NCI-H1417 (cell line): ENCODE measurements at regions not wholly inside any gene's neighbourhood (a gene's known extent, or its start where the extent isn't known, plus 50 kb on each side); places are given as distances from the start of the nearest gene placed in this dataset.

Experiments used
- DNase-seq, 3 experiments: peaks; one replicate each; lab custom pipeline; 2025; lab: John Stamatoyannopoulos, UW

DNA sequence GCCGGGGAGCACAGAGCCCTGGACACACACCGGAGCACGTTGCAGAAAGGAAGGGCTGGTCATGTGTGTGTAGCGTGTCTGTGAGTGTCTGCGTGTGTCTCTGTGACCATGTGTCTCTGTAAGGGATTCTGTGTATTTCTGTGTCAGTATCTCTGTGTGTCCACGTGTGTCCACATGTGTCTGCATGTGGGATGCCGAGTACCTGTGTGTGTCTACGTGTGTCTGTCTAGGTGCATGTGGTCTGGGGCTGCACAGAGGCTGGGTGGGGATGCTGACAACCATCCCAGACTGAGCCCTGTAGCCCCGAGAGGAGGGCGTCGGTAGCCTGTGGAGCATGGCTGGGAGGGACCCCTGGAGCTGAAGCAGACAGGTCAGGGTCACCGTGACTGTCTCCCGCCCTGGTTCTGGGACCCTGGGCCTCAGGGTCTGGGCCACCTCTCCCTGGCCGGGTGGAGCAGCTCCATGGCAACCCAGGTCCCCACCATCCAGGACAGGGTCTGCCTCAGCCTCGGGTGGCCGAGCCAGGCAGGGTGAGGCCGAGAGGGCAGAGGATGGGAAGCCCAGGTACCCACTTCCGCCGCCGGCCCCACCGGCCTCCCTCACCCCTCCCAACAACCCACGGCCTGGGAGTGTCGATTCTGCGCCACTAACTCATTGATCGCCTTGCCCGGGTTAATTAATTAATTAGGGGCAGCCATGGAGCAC lies 122.7 kb downstream of the FAM53A start:
- no peak for DNase-seq

- peak in 1 of 3 experiments; percentile 6 for DNase-seq
These were observed 124.0 kb downstream of the FAM53A start for GRCh38 chr4:1559896-1560650.

DNA sequence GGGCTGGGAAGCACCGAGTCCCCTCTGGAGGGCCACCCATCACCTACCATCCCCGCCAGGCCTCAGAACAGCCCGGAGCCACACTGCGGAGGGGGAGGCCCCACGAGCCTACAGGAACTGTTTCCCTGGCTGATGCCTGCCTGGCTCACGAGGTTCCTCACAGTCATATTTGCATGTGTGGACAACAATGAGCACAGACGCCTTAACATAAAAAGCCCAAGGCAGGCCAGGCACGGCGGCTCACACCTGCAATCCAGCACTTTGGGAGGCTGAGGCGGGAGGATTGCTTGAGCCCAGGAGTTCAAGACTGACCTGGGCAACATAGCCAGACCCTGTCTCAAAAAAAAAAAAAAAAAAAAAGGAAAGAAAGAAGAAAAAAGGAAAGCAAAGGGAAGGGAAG lies 125.9 kb downstream of the FAM53A start:
- no peak for DNase-seq

GRCh38 chr4:1557221-1557597 lies 126.9 kb downstream of the FAM53A start:
- DNase-seq, result no peak

- DNase-seq, result no peak
These were observed 127.4 kb downstream of the FAM53A start for GRCh38 chr4:1556541-1557220.

DNA sequence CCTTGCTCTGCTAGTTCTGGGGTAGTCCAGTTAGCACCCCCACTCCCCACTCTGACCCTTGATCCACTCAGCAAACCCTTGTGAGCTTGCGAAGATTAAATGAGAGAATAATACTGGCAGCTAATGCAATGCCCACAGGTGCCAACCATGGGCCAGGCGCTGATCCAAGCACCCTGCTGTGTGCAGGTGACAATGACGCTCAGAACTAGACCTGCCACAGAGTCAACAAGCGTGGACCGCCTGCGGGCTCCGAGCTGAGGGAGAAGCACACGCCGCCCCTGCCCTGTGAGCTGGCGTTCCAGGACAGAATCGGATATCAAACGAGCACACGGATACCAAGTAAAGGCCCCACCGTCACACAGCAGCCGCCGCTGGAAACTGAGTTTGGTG lies 129.2 kb downstream of the FAM53A start:
- peak in 2 of 3 experiments; percentile 74 to 86 for DNase-seq

GRCh38 chr4:1554246-1554875 lies 129.8 kb downstream of the FAM53A start:
- no peak for DNase-seq

GRCh38 chr4:1553365-1553764 lies 130.7 kb downstream of the FAM53A start:
- no peak for DNase-seq

GRCh38 chr4:1552451-1552850 lies 131.7 kb downstream of the FAM53A start:
- no peak for DNase-seq

- no peak for DNase-seq
These were observed 132.9 kb downstream of the FAM53A start for GRCh38 chr4:1551211-1551610.

DNA sequence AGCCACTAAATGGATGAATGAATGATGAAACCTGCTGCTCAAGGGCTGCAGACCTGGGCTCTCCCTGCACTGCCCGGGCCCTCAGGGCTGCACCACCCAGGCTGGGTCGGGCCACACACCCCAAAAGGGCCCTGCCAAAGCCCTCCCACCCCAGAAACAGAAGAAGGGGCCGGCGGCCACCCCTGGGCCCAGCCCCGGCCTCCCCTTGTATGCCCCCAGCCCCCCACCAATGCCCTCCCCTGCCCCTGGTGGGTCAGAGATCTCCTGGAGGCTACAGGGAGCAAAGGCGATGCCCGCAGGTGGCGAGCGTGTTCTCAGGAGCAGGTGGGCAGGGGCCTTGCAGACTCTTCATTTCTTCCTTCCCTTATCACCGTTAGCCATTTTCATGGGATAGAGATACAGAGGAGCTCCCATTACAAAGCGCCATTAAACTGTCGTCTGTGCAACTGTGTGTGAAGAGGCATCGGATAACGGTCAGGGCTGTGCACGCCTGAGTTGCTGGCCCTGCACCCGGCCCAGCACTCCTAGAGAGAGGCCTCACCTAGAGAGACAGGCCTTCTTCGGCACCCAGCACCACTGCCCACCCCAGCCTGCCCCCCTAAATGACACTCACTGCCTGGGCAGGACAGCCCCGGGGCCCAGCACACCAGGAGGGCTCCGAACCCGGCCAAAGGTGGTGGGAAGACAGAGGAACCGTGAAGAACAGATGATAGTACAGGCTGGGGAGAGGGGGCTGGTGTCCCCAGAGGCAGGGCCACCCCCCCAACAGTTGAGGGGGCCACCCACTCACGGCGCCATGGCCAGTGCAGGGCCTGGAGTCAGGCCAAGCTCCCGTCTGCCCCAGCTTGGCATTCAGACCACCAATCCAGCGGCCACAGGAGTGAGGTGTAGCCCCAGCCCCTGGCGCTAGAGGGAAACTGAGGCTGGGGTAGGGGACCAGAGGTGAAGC lies 133.7 kb downstream of the FAM53A start:
- DNase-seq, result no peak

GRCh38 chr4:1549638-1550035 lies 134.5 kb downstream of the FAM53A start:
- DNase-seq, result no peak

DNA sequence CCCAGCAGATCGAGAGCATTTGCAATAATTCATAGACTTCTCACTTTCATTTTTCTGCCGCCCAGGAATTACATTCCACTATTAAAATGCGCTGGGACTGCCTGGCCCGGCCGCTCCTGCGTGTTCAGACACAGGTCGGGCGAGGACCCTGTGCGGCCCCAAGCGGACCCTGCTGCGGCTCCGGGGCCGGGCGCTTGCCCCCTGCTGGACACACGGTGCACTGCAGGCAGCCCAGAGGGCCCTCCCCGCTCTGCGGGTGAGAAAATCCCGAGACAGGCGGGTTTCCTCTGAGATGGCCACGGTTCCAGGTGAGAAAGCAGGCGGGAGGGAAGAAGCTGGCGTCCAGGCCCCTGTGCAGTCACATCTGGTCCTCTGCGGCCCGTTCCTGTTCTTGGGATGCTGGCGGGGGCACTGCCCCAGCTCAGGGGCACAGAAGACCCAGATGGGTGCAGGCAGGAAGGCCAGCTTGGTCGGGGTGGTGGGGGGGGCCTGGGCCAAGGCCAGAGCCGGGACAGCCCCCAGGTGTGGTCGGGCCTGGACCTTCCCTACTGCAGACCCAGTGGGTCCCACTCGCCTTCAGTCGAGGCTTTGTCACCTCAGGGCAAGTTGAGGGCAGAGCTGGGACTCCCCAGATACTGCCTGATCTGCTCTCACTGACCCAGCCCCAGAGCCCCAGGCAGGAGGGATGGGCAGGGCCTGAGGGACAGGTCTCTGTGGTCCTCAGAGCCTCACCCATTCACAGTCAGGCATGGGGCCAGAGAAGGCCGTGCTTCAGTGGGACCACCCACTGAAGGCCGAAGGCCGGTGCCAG lies 135.1 kb downstream of the FAM53A start:
- peak; percentile 17 to 49 (median 34) for DNase-seq

DNA sequence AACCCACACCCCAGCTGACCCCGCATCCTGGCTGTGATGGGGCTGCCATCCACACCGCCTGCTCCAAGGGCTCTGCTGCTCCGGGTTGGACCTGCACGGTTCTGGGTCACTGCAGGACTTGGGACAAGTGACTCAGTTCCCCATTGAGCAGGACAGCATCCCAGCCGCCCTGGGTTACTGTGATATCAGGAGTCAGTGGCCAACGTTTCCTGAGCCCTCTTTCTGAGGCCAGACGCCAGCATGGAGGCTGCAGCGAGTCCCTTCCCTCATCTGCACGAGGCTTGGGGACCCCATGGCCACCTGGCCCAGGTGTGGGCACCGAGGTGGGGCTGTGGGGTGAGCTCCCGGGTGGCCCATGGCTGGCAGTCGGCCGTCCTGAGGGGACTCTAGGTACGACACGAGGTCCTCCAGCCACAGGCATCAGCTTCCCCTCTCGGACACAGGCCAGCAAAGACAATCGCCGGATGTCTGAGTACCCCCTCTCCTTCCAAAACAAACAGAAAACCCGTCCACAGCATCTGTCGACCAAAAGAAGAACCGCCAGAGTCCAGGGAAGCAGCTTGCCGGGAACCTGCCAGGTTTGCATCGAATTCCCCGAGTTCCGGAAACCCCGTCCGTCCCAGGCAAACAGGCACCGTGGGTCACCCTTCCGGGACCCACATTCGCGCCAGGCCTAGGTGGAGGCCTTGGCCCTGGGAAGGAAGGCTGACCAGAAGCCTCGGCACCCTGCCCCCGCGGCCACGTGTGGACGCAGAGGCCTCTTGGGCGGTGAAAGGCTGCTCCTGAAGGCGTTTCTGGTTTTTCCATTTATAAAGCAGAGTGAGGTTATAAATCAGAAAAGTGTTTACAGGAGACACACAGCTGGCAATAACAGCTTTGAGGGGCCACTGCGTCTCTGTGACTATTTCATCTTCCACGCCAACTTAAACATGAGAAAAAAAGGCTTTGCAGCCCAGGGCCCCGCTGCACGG lies 136.0 kb downstream of the FAM53A start:
- peak in 1 of 3 experiments; percentile 49 for DNase-seq

DNA sequence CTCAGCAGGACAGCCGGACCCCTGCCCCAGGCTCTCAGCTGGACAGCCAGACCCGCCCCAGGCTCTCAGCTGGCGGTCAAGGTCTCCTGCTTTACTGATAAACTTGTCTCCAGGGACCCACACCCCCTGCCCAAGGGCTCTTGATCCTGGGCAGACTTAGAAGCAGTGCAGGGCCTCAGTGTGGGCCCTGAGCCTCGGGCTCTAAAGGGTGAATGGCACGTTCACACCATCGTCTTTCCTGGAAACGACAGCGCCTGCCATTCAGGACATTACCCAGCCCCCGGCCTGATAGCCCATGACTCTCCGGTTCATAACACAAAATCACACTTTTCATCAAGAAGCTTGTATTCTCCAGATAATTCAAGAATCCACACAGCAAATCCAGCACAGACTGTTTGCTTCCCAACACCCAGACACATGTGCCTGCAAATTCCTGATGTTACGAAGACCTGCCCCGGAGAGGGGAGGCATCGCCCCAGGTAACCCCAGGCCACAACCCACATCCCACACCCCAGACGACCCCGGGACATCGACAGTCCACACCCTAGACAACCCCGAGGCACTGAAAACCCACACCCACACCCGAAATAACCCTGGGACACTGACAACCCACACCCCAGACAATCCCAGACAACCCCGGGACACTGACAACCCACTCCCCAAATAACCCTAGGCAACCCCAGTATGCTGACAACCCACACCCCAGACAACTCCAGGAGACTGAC lies 136.8 kb downstream of the FAM53A start:
- DNase-seq, result no peak

DNA sequence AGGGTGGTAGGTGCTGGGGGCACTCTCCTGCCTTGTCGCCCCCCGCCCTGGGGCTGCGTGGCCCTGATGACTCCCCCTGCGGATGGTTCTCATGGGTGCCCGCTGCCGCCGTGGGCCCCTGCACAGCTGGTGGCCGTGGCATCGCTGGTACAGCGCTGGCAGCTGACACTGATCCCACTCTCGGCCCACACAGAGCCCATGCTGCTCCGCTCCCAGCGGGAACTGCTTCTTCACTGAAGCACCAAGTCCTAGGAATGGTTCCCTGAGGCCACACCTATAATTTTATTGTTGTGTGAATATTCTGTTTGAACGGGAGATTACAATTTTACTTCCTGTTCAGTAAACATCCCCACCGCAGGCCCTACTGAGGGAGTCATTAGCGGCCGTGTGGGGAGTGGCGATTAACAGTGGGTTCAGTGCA lies 138.6 kb upstream of the NKX1-1 start:
- DNase-seq, result peak; percentile 10 to 65 (median 30)

GRCh38 chr4:1544435-1544834 lies 138.2 kb upstream of the NKX1-1 start:
- peak in 1 of 3 experiments; percentile 45 for DNase-seq

- DNase-seq, result no peak
These were observed 137.7 kb upstream of the NKX1-1 start for GRCh38 chr4:1543976-1544375.

DNA sequence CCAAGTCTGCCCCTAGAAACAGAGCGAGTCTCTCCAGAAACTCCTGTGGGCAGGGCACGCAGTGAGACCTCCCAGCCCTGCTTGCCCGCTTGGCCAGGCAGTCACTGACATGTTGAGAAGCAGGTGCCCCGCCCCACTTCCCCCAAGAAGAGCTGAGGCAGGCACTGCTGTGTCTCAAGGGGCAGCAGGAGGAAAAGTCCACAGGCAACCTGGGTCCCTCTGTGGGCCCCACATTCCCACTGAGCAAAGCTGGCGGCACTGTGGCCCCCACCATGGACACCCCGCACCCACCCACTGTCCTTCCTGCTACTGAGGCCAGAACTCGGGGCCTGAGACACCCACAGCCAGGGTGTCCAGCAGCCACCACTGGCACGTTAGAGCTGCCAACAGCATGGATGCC lies 137.3 kb upstream of the NKX1-1 start:
- no peak for DNase-seq
